GM18861 (cell line): ENCODE measurements at regions not wholly inside any gene's neighbourhood (a gene's known extent, or its start where the extent isn't known, plus 50 kb on each side); places are given as distances from the start of the nearest gene placed in this dataset.

Experiments used
- ATAC-seq: cut with Tn5 transposase; IDR thresholded peaks from one replicate; pipeline ENCODE4 v1.9.1; 2021; ENCODE audit not compliant: unreplicated experiment

DNA sequence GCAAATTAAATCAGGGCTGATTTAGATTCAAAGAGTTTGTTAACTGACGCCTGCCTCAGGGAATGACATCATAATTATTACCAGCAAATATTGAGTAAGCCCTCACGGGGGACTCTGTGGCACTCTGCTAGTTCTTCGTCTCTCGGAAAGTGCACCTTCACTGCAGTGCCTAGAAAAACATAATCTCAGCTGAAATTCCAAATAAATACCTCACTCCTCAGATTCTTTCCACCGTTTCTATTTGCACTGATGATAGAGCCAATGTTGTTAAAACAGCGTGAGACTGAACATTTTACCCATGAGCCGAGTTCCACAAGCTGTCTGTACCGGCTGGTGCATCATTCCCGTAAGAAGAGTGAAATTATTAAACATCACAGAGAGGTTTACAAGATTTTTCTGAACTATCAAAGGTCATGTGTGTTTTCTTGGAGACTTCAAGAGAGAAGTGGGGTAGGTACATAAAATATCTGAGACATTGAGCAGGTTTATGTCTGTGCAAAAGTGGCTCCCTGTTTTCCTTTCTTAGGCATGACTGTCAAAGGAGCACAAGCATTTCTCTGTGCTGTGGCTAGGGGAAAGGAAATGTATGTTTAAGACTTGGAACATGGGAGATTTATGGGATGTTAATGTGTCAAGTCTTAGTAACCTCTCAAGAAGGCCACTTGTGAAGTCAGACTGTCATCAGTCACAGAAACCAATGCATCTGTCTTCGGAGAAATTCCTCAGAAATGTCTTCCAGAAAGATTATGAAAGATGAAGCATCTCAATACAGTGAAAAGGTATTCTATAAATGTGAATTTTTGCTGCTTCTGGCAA lies 119.6 kb downstream of the CBLL2 start:
- ATAC-seq = no peak

DNA sequence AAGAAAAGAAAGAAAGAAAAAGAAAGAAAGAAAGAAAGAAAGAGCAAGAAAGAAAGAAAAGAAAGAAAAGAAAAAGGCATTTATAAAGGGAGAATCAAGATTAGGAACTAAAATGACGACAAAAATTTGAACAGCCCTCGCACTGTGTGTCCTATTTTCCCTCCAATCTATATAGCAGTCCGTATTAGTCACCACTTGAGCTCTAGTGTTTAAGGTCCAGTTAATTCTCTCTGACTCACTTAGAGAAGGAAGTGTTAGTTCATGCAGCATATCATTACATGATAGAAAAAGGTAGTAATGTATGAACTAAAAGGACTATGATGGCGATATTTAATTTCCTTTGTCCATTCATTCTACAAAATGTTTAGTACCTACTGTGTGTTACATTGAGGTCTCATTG lies 122.7 kb downstream of the CBLL2 start:
- ATAC-seq = no peak

DNA sequence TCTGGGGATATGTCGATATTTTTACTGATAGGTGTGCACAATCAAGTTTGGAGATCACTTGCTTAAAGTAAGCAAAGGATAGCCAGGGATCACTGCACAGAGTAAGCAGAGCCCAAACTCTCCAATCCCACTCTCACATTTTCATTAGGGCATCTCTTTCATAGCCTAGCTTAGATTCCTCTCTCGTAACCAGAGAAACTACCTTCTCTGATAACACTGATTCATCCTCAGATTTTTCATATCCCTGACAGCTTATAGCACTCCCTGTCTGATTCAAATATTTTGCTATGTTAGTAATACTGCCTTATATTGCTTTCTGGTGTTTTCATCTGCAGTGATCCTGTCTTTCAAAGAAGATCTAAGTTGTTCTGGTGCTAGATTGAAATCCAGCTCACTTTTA lies 123.7 kb downstream of the CBLL2 start:
- no peak for ATAC-seq

DNA sequence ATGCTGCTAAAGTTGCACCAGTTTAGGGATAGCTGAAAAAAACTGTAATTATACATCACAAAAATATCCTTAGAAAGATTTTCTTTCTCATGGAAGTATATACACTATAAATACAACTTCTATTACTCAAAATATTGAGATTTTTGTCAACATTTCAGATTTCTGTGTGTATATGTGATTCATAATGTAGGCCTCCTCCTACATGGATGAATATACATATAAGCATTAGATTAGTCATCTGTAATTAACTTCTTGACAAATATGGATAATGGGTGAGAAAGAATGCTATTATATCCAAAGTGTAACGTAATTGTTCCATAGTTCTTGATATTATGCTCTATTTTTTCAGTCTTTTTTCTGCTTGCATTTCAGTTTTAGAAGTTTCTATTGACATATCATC lies 124.9 kb downstream of the CBLL2 start:
- ATAC-seq = no peak

DNA sequence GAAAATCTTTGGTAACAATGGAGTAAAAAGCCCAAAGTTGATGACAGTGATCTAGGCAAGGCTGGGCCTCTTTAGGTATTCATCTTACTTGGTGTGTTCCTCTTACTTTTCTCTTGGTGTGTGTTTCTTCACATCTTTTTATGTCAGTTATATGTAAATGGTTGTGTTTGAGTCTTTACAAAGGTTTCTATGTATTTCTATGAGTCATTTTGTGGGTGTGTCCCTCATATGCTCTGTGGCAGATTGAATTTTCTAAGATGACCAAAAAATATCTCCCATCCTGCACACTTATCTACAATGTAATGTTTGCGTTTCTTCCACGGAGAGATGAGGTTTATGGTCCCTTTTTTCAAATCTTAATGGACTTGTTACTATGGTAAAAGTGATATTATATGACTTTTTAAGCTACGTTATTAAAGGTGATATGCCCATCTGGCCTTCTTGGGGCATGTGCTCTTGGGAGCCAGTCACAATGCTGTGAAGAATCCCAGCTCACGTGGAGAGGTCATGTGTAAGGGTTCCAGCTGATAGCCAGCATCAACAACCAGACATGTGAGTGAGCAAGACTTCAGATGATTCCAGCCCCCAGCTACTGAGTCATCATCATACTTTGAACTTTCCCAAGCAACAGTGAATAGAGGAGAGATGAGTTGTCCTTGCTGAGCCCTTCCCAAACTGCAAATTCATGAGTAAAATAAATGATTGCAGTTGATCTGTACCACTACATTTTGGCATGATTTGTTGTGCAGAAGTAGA lies 126.9 kb downstream of the CBLL2 start:
- ATAC-seq = no peak

DNA sequence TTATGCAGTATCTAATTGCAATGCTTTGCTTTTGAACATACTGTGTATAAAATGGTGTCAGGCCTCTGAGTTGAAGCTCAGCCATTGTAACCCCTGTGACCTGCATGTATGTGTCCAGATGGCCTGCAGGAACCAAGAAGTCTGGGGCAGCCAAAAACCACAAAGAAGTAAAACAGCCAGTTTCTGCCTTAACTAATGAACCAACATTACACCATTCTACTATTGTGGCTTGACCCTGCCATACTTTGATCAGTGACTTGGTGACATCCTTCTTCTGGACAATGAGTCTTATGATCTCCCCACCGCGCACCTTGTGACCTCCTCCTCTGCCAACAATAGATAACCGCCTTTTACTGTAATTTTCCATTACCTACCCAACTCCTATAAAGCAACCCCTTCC lies 131.6 kb downstream of the CBLL2 start:
- ATAC-seq = no peak

DNA sequence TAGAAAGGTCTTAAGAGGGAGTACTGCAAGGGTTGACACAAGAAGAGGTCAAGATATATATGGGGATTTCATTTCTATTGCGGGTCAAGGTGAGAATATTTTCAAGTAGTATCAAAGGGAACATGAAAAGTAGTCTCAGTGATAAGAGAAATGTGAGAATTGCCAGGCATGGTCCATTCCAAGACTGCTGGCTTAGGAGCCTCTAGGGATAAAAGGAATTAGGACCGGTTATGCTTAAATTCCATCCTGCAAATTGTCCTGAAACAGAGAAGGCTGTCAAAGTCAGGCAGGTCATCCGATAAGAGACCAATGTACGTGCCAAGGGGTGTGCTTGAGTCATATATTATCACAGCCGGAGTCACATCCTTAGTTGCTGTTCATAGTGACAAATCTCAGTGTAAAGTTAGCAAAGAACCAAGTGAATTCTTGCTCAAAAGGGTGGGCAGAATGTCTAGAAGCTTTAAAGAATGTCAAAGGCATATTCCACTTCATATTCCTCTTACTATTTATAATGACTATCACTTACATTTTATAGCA lies 133.6 kb downstream of the CBLL2 start:
- ATAC-seq = no peak

DNA sequence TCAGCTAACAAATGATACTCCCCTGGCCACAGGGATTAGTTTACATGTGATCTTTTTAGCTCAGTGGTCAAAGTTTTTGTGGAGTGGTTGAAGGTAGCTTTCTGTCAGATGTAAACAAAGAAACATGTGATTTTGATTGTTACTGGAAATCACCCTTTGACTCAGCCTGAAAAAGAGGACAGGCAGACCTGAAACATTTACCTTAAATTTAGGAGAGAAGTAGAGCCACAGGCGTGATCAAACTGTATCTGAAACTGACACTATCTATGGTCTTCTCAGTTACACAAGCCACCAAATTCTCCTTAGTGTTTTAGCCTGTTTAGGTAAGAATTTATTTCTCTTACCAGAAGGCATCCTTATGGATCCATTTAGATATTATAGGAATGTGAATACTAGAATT lies 136.7 kb downstream of the CBLL2 start:
- ATAC-seq = no peak

DNA sequence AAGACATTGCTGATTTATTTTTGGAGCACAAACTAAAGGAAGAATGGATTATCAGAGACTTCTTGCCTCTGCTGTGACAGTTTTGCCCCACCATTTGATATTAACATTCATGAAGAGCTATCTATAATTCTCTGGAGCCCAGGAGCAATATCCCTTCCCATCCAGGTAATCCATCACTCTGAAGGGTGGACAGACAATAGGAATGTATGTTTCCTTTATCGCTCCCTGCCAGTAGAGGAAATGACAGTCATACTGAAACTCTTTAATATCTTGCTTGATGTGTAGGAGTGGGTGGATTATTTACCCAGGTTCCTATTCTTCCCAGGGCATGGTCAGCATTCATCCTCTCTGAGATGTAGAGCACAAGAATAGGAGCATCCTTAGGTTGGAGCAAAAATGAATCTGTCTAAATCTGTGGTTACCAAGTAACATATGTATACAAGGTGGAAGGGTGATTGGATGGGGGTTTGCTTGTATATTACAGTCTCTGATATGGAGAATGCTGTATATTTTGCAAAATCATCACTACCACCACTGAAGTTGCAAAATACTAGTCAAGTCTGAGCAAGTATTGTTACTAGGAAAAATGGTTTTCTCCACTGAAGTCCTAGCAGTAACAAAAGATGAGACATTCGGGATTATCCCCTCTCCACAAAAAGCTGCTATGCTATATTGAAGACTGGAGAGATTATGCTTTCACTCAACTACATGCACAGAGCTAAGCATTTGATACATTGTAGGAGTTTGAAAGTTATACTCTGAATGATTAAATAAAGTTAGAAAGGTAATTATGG lies 151.6 kb downstream of the CBLL2 start:
- ATAC-seq = no peak

DNA sequence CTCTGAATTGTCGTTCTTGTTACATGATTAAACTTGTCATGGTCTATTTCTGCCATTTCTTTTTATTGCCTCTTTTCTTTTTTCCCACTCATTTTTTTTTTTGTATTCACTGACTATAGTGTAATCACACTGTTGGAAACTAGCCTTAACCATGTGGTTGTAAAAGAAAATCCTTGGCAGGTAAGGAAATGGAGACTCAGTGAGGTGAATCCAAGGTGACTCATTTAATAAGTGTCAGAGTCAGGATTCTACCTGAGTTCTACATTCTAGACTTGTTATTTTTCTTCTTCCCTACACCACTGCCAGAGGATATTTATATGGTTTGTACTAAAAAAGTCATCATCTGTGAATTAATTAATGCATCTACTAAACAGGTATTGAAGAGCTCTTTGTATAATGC lies 152.2 kb downstream of the CBLL2 start:
- ATAC-seq = no peak

DNA sequence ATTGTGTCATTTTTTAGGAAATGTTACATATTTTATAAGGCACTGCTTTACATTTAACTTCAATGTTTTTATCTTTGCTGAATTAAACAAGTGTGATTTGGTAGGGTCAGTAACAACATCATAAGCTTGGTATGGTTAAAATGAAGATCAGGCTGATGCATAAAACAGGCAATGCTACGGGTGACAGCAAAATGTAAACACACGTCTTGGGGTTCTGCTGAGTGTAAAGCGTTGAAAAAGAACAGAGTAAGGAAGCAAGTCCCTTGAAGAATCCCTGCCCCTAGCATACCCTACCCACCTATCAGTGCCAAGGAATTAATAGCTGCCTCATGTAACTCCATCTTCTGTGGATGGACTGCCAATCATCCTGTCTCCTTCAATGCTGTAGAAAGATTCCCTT lies 157.0 kb downstream of the CBLL2 start:
- ATAC-seq = no peak

DNA sequence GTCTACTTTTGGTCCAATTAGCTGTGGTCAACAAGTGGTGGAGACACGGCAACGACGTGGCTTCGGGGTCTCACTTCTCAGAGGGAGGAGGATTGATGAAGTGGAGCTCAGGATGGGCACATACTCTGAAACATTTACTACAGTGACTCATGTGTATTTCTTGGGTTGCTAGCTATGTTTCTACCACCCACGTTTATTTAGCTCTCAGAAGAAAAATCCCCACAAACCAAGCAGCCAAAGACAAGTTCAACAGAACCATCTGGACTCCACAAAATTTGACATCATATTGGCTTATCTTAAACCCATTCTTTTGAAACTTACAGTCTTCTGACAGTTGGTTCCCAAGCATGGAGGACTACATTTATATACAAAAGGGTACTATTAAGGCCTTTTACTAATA lies 158.0 kb downstream of the CBLL2 start:
- no peak for ATAC-seq

DNA sequence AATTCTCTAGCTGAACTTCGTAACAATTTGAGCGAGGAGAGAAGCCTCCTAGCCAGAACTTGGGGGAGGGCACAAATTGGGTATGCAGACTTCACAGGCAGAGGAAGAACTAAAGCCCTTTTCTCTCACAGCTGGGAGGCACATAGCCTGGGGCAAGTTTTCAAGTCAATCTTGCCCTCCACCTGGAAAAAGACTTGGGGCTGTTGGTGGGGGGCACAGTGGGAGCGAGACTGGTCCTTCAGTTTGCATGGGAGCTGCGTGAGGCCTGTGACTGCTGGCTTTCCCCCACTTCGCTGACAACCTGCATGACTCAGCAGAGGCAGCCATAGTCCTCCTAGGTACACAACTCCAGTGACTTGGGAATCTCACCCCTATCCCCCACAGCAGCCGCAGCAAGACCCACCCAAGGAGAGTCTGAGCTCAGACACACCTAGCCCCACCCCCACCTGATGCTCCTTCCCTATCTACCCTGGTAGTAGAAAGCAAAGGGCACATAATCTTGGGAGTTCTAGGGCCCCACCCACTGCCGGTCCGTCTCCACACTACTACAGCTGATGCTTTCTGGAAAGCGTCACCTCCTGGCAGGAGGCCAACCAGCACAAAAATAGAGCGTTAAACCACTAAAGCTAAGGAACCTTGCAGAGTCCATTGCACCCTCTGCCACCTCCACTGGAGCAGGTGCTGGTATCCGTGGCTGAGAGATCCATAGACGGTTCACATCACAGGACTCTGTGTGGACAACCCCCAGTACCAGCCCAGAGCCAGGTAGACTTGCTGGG lies 160.8 kb downstream of the CBLL2 start:
- ATAC-seq = no peak

DNA sequence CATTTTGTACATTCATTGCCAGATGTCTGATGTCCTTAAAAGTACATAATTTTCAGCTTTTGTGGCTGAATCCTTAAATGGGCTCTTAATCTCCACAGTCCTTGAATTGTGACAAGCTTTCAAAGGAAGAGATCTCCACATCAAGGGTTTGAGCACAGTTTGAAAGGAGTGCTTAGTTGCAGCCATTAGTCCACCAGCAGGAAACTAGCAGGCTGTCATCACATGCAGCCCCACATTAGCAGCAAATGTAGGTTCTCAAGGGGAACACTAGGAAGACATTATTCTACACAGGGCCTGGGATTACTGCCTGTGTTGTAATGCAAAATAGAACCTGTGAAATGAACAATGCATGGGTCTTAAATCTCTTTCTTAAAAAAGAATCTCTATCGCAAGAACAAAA lies 173.2 kb downstream of the CBLL2 start:
- ATAC-seq = no peak

DNA sequence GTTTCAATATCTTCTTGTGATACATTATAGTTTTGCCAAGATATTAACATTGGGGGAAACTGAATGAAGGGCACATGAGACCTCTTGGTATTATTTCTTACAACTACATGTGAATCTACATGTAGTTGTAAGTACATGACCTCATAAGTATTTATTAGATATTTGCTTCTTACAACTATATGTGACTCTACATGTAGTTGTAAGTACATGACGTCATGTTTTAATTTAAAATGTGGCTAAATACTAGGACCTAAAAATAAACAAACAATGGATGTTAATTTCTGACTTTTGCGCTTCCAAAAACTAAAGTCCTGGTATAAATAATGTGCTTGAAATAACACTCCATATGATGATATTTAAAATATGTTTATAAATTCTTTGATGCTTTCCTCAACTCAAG lies 190.2 kb downstream of the CBLL2 start:
- no peak for ATAC-seq

DNA sequence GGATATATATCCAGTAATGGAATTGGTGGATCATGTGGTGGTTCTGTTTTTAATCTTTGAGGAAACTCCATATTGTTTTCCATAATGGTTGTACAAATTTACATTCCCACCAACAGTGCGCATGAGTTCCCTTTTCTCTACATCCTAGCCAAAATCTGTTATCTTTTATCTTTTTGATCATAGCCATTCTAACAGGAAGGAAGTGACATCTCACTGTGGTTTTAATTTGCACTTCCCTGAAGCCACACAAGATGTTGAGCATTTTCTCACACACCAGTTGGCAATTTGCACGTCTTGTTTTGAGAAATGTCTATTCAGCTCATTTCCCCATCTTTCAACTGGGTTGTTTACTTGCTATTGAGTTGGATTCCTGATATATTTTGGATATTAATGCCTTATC lies 194.9 kb downstream of the CBLL2 start:
- no peak for ATAC-seq

DNA sequence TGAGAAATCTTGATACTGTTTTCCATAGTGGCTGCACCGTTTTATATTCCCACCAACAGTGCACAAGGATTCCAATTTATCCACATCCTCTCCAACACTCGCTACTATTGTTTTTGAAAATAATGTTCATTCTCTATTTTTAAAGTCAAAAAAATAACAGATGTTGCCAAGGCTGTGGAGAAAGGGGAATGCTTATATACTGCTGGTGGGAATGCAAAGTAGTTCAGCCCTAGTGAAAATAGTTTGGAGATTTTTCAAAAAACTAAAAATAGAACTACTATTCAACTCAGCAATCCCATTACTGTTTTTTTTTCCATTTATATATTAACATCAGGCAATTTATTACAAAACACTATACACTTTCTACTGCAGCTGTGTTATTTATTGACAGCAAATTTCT lies 208.7 kb downstream of the CBLL2 start:
- ATAC-seq = no peak

DNA sequence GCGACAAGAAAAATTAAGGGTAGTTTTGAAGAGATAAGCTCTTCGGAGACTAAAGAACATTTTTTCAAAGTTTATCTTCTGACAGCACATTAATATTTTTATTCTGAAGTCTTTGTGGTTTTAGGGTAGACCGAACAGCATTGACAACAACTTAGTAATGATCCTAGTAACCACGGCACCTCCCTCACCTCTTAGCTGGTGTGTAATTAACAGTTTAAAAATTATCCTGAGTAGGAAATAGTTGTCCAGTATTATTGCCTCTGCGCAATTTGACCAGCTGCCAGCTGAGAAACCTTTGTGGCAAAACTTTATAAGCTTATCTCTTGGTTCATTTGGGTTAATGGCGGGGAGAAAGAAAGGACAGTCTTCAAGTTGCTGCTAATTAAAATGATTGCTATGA lies 213.6 kb downstream of the CBLL2 start:
- ATAC-seq = no peak

DNA sequence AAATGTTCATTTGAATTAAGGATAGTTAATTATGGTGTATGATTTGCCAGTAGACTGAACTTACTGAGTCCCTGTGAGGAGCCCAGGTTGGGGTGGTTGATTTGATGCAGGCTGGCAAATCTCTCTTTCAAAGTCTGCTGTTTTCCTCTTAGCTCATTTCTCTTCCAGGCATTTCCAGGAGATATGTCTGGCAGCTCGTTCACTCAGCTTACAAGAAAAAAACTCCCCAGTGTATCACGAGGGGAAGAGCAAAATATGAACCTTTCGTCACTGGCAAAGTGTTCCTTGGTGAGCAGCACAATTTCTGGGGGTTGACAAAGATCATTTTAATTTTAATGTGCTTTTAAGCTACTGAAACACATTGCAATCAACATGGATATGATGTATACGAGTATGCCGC lies 244.2 kb downstream of the CBLL2 start:
- no peak for ATAC-seq

DNA sequence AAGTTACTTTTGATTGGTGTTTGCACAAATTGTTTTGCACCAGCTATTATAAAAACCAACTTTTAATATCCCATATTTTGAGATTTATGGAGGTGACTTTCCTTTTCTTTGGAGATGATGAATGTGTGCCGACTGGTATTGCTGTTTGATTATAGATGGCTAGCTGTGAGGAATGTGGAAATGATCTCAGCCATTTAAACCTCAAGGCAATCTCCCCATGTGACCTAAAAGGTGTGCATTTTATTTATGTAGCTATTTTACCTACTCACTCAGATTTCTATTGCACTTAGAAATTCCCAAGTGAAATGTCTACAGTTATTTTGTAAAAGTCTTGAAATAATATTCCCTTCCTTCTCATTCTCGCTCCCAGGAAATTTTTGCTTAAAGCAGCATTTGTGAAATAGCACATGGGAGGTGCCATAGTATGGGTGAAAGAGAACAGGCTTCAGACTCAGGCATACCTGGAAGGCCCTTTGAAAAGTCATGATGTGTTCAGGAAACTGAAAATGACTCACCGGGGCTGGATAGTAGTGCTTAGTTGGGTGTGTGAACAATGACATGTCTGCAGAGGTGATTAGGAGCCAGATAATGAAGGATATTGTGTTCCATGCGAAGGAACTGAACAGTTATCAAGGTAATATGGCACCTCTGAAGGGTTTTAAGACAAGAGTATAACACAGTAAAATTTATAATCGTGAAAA lies 247.6 kb downstream of the CBLL2 start:
- ATAC-seq = no peak
